Activated CD4-positive, alpha-beta T cell treated with anti-CD3 and anti-CD28 coated beads for 36 hours (primary cell): ENCODE measurements at regions not wholly inside any gene's neighbourhood (a gene's known extent, or its start where the extent isn't known, plus 50 kb on each side); places are given as distances from the start of the nearest gene placed in this dataset.

Source experiments
- ATAC-seq: fragments of 200-7000 bp; cut with Tn5 transposase; one replicate; pipeline ENCODE4 v1.10.0; 2021; ENCODE audit warnings: mild to moderate bottlenecking, moderate library complexity
- CTCF ChIA-PET: fragments of 350-600 bp; sonication (Branson Sonifier 250); formaldehyde crosslinking; loops from one replicate; lab custom pipeline; 2021; ENCODE audit warnings: antibody characterized with exemption; lab: Charles Lee
- POLR2A ChIA-PET: fragments of 350-600 bp; sonication (Branson Sonifier 250); formaldehyde crosslinking; loops from one replicate; lab custom pipeline; 2021; ENCODE audit warnings: antibody characterized with exemption, inconsistent platforms; lab: Charles Lee
- DNase-seq: peaks from one replicate; pipeline ENCODE4 v3.0.0-alpha.2; 2020
- H3K27ac Mint-ChIP-seq: one replicate; pipeline ENCODE4 v1.8.0; 2021; ENCODE audit warnings: mixed read lengths
- H3K27me3 Mint-ChIP-seq: one replicate; pipeline ENCODE4 v1.8.0; 2021; ENCODE audit warnings: mixed read lengths
- H3K36me3 Mint-ChIP-seq: one replicate; pipeline ENCODE4 v1.8.0; 2021; ENCODE audit warnings: low read depth, mixed read lengths
- H3K4me1 Mint-ChIP-seq: one replicate; pipeline ENCODE4 v1.8.0; 2021; ENCODE audit warnings: mixed read lengths
- H3K4me3 Mint-ChIP-seq: one replicate; pipeline ENCODE4 v1.8.0; 2021; ENCODE audit warnings: mild to moderate bottlenecking, moderate library complexity, mixed read lengths
- H3K9me3 Mint-ChIP-seq: one replicate; pipeline ENCODE4 v1.8.0; 2021; ENCODE audit warnings: low read depth, mixed read lengths
- intact Hi-C, 2 experiments: fragments of 100-400 bp; cut with DNase I in 1 of 2; cut with micrococcal nuclease in 1 of 2; formaldehyde crosslinking; loops; one replicate each; pipeline versions ENCODE4 v1.14.2 to v1.15.1; 2022 to 2024; cut with DNase I, micrococcal nuclease

DNA sequence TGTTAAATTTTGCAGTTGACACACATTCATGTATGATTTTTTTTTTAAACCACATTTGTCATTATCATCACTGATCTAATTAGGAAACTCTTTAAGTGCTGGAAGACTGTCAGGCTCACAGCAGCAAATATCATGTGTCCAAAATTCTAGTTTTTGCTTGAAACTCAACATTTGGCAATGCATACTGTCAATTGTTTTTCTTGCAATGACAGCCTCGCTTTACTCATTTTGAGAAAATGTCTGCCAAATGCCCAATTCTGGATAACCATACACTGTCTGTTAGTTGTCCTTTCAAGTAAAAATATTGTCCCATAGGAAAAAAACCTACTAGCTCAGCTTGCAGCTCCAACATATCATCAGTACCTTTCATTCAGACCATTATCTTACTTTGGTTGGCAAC lies 523.9 kb upstream of the ARGLU1 start:
- no peak overlapping the region for H3K4me3 Mint-ChIP-seq
- no peaks in the 10 kb centered on the region for H3K4me1 Mint-ChIP-seq
- no peaks in the 10 kb centered on the region for H3K9me3 Mint-ChIP-seq
- POLR2A ChIA-PET: no interaction called here
- no peaks in the 10 kb centered on the region for H3K27me3 Mint-ChIP-seq
- intact Hi-C loops: no loop called here
- DNase-seq: no peak
- H3K27ac Mint-ChIP-seq: no peak overlapping the region
- H3K36me3 Mint-ChIP-seq: no peaks in the 10 kb centered on the region
- CTCF ChIA-PET: no interaction called here
- ATAC-seq: no peak

DNA sequence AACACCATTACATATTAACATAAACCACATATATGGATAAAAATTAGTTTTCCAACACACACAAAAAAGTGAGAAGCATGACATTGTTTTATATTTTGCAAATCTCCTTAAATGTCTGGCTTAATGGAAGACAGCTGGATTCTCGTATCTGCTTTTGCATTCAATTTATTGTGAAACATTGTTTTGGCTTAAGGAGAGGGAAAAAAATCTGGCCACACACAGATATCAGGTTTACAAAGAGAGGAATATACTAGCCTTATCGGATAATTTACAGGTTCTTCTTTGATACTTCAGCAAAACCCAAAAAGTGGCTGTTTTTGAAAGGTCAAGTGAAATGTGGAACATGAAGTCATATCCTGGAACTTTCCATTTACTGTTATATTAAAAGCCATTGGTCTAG lies 523.5 kb upstream of the ARGLU1 start:
- ChIA-PET CTCF (no interaction called here), POLR2A (no interaction called here)
- Mint-ChIP-seq H3K4me3 (no peak overlapping the region), H3K4me1 (no peaks in the 10 kb centered on the region), H3K9me3 (no peaks in the 10 kb centered on the region), H3K27ac (no peak overlapping the region), H3K27me3 (no peaks in the 10 kb centered on the region), H3K36me3 (no peaks in the 10 kb centered on the region)
- ATAC-seq (no peak), DNase-seq (no peak)
- intact Hi-C loops: no loop called here

- no peak for ATAC-seq
- CTCF ChIA-PET: no interaction called here
- Mint-ChIP-seq H3K27ac (no peak overlapping the region), H3K4me3 (no peak overlapping the region), H3K9me3 (peaks cover 2% of the 10 kb centered on the region), H3K27me3 (no peaks in the 10 kb centered on the region), H3K4me1 (no peaks in the 10 kb centered on the region), H3K36me3 (no peaks in the 10 kb centered on the region)
- DNase-seq: no peak
- POLR2A ChIA-PET: no interaction called here
- intact Hi-C loops: no loop called here
Observed at GRCh38 chr13:107088061-107088460, 520.1 kb upstream of the ARGLU1 start.

GRCh38 chr13:107079423-107080049 lies 511.6 kb upstream of the ARGLU1 start:
- intact Hi-C loops: no loop called here
- ChIA-PET CTCF (no interaction called here), POLR2A (no interaction called here)
- Mint-ChIP-seq H3K27ac (no peak overlapping the region), H3K27me3 (no peaks in the 10 kb centered on the region), H3K36me3 (no peaks in the 10 kb centered on the region), H3K4me1 (no peaks in the 10 kb centered on the region), H3K4me3 (no peak overlapping the region), H3K9me3 (peaks cover 17% of the 10 kb centered on the region)
- no peak for DNase-seq
- no peak for ATAC-seq

DNA sequence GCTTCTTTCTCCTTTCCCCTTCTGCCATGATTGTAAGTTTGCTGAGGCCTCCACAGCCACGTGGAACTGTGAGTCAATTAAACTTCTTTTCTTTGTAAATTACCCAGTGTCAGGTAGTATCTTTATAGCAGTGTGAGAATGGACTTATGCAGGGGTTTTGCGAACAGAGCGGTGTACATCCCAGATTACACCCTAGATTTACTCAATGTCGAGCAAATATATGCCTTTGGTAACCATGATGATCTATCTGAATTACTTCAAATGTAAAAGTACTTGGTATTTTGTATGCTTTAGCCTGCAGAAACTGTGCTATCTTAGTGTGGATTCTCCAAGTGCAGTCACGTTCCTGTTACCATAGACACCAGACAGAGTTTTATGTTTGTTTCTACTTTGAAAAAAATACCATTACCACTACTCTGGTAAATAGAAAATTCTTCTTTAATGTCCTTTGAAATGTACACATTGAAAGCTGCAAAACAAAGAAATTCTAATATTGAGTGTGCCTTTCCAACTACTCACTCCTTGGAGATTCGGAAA lies 510.4 kb upstream of the ARGLU1 start:
- H3K36me3 Mint-ChIP-seq: no peaks in the 10 kb centered on the region
- POLR2A ChIA-PET: no interaction called here
- ATAC-seq (no peak), DNase-seq (no peak)
- CTCF ChIA-PET: no interaction called here
- peaks cover 15% of the 10 kb centered on the region for H3K9me3 Mint-ChIP-seq
- intact Hi-C loops: no loop called here
- no peaks in the 10 kb centered on the region for H3K27me3 Mint-ChIP-seq
- H3K27ac Mint-ChIP-seq: no peak overlapping the region
- no peak overlapping the region for H3K4me3 Mint-ChIP-seq
- H3K4me1 Mint-ChIP-seq: no peaks in the 10 kb centered on the region

DNA sequence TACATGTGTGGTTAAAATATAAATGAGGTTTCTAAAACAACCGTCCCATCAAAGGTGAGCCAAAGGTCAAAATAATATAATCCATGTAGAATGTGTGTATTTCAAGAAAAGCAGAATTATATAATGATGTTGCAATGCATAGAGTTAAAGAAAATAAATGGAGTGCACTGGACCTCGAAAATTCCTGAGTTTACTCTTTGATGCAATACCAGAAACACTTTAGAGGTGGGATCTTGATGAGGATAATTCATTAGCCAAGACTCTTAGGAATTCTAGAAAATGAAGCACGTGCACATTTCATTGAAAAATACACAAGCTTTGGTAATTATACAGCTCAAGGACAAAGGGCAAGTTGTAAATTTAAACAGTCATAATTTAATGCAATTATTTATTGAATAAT lies 508.9 kb upstream of the ARGLU1 start:
- no peak for ATAC-seq
- H3K4me3 Mint-ChIP-seq: no peak overlapping the region
- no peaks in the 10 kb centered on the region for H3K36me3 Mint-ChIP-seq
- no peak for DNase-seq
- peaks cover 13% of the 10 kb centered on the region for H3K9me3 Mint-ChIP-seq
- no peaks in the 10 kb centered on the region for H3K4me1 Mint-ChIP-seq
- H3K27ac Mint-ChIP-seq: no peak overlapping the region
- no peaks in the 10 kb centered on the region for H3K27me3 Mint-ChIP-seq
- ChIA-PET CTCF (interaction anchor here (0.7 to 0.9 kb wide), 2 partner anchors 16 to 65 kb away, joined by 3 read pairs; no protein-coding TSS in a partner anchor), POLR2A (no interaction called here)
- intact Hi-C loops: no loop called here

- no peak for ATAC-seq
- intact Hi-C loops: no loop called here
- H3K9me3 Mint-ChIP-seq: peaks cover 13% of the 10 kb centered on the region
Observed at GRCh38 chr13:107075576-107075975, 507.6 kb upstream of the ARGLU1 start.

GRCh38 chr13:107070792-107071191 lies 502.9 kb upstream of the ARGLU1 start:
- DNase-seq (no peak), ATAC-seq (no peak)
- POLR2A ChIA-PET: no interaction called here
- no peak overlapping the region for H3K27ac Mint-ChIP-seq
- H3K27me3 Mint-ChIP-seq: no peaks in the 10 kb centered on the region
- H3K36me3 Mint-ChIP-seq: no peaks in the 10 kb centered on the region
- intact Hi-C loops: no loop called here
- no peak overlapping the region for H3K4me3 Mint-ChIP-seq
- no peaks in the 10 kb centered on the region for H3K4me1 Mint-ChIP-seq
- peaks cover 6% of the 10 kb centered on the region for H3K9me3 Mint-ChIP-seq
- CTCF ChIA-PET: no interaction called here

More at GRCh38 chr13:107075576-107075975, 507.6 kb upstream of the ARGLU1 start:
- ChIA-PET CTCF (no interaction called here), POLR2A (no interaction called here)
- H3K4me1 Mint-ChIP-seq: no peaks in the 10 kb centered on the region
- H3K27ac Mint-ChIP-seq: no peak overlapping the region
- no peak for DNase-seq
- H3K4me3 Mint-ChIP-seq: no peak overlapping the region
- no peaks in the 10 kb centered on the region for H3K36me3 Mint-ChIP-seq
- no peaks in the 10 kb centered on the region for H3K27me3 Mint-ChIP-seq

- DNase-seq: no peak
- ATAC-seq: no peak
- Mint-ChIP-seq H3K4me3 (no peak overlapping the region), H3K36me3 (no peaks in the 10 kb centered on the region), H3K27me3 (no peaks in the 10 kb centered on the region), H3K4me1 (no peaks in the 10 kb centered on the region), H3K27ac (no peak overlapping the region), H3K9me3 (no peaks in the 10 kb centered on the region)
- CTCF ChIA-PET: no interaction called here
- intact Hi-C loops: no loop called here
- POLR2A ChIA-PET: no interaction called here
Observed at GRCh38 chr13:107069108-107069776, 501.3 kb upstream of the ARGLU1 start.

GRCh38 chr13:107067381-107067780 lies 499.4 kb upstream of the ARGLU1 start:
- intact Hi-C loops: no loop called here
- Mint-ChIP-seq H3K9me3 (no peaks in the 10 kb centered on the region), H3K27me3 (no peaks in the 10 kb centered on the region), H3K4me3 (no peak overlapping the region), H3K27ac (no peak overlapping the region), H3K4me1 (no peaks in the 10 kb centered on the region), H3K36me3 (no peaks in the 10 kb centered on the region)
- DNase-seq (no peak), ATAC-seq (no peak)
- CTCF ChIA-PET: interaction anchor here (1.2 kb wide), 1 partner anchor 35 kb away, joined by 3 read pairs; no protein-coding TSS in a partner anchor
- POLR2A ChIA-PET: interaction anchor here (0.6 kb wide), 1 partner anchor 18 kb away, joined by 3 read pairs; no protein-coding TSS in a partner anchor

- CTCF ChIA-PET: no interaction called here
- H3K27me3 Mint-ChIP-seq: no peaks in the 10 kb centered on the region
- H3K9me3 Mint-ChIP-seq: no peaks in the 10 kb centered on the region
- H3K4me3 Mint-ChIP-seq: no peak overlapping the region
- H3K36me3 Mint-ChIP-seq: no peaks in the 10 kb centered on the region
- intact Hi-C loops: no loop called here
- no peak for ATAC-seq
- POLR2A ChIA-PET: no interaction called here
- no peak for DNase-seq
- H3K27ac Mint-ChIP-seq: no peak overlapping the region
- H3K4me1 Mint-ChIP-seq: no peaks in the 10 kb centered on the region
Observed at GRCh38 chr13:107066355-107066754, 498.4 kb upstream of the ARGLU1 start.

DNA sequence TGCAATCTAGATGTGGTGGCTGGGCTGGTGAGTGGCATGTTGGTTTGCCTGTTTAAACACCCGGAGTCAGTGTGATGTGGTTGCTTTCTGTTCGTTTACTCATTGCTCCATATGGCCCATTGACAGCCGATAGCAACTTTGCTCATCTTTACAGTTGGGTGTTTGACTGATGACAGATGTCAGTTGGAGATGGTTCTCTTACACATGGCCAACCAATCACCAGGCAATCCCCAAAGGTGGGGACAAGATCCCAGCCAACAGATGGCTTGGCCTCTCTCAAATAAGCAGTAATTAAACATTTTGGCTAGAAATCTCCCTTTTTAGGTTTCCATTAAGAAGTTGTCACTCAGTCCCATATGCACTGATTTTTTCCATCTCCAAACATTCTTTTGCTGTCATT lies 497.1 kb upstream of the ARGLU1 start:
- ChIA-PET POLR2A (no interaction called here), CTCF (no interaction called here)
- H3K27me3 Mint-ChIP-seq: no peaks in the 10 kb centered on the region
- no peaks in the 10 kb centered on the region for H3K36me3 Mint-ChIP-seq
- no peaks in the 10 kb centered on the region for H3K4me1 Mint-ChIP-seq
- intact Hi-C loops: no loop called here
- H3K27ac Mint-ChIP-seq: no peak overlapping the region
- H3K4me3 Mint-ChIP-seq: no peak overlapping the region
- no peak for DNase-seq
- peaks cover 3% of the 10 kb centered on the region for H3K9me3 Mint-ChIP-seq
- no peak for ATAC-seq
